ENCODE measurements at regions not wholly inside any gene's neighbourhood (a gene's known extent, or its start where the extent isn't known, plus 50 kb on each side); places are given as distances from the start of the nearest gene placed in this dataset.

DNA sequence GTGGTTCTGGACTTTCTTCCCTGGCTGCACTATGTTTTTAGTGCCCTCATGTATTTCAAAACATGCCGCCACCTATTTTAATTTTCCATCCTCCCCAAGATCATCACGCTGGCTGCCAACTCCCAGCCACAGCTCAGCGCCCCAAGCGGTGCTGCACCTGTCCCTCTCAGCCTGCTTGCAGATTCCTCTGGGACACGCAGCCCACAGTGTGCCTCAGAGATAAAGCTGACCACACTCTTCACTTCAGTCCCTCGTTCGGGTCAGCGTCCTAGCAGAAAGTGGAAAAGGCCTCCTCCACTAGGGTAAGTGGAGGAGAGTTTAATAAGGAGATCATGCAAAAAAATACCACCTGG, 56.2 kb upstream of the CKS2 start:
- no peak overlapping the region for H3K27ac Mint-ChIP-seq
- Histone ChIP-seq H3K27ac (ENCODE audit: low read depth in 1 of 2, low read length in 2 of 2) (no peak overlapping the region), H3K36me3 (ENCODE audit: insufficient read depth, low read length) (no peaks in the 10 kb centered on the region), H3K4me1 (ENCODE audit: insufficient read depth, low read length) (no peaks in the 10 kb centered on the region), H3K4me3 (ENCODE audit: low read length) (no peak overlapping the region), H3K9me3 (ENCODE audit: control insufficient read depth in 1 of 2, insufficient read depth in 1 of 2, low read length in 2 of 2) (peaks cover 0 to 5% of the 10 kb centered on the region in 2 experiments), H3K27me3 (ENCODE audit: control insufficient read depth in 1 of 2, insufficient read depth in 2 of 2, low read length in 2 of 2) (no peaks in the 10 kb centered on the region)
- DNase-seq: no peak
- ChIA-PET CTCF (no interaction called here), POLR2A (no interaction called here)
- H3K36me3 Mint-ChIP-seq (ENCODE audit: low read depth): no peaks in the 10 kb centered on the region
- no peaks in the 10 kb centered on the region for H3K27me3 Mint-ChIP-seq
- TF ChIP-seq, protein P1, sequence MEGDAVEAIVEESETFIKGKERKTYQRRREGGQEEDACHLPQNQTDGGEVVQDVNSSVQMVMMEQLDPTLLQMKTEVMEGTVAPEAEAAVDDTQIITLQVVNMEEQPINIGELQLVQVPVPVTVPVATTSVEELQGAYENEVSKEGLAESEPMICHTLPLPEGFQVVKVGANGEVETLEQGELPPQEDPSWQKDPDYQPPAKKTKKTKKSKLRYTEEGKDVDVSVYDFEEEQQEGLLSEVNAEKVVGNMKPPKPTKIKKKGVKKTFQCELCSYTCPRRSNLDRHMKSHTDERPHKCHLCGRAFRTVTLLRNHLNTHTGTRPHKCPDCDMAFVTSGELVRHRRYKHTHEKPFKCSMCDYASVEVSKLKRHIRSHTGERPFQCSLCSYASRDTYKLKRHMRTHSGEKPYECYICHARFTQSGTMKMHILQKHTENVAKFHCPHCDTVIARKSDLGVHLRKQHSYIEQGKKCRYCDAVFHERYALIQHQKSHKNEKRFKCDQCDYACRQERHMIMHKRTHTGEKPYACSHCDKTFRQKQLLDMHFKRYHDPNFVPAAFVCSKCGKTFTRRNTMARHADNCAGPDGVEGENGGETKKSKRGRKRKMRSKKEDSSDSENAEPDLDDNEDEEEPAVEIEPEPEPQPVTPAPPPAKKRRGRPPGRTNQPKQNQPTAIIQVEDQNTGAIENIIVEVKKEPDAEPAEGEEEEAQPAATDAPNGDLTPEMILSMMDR (IDR thresholded peaks at IDR 0.05): no peak
- no peaks in the 10 kb centered on the region for H3K4me1 Mint-ChIP-seq (ENCODE audit: low read depth)
- ATAC-seq (ENCODE audit: poor library complexity): no peak
- peaks cover 2% of the 10 kb centered on the region for H3K9me3 Mint-ChIP-seq
- H3K4me3 Mint-ChIP-seq: no peak overlapping the region
- intact Hi-C loops (cut with DNase I, micrococcal nuclease): no loop called here

DNA sequence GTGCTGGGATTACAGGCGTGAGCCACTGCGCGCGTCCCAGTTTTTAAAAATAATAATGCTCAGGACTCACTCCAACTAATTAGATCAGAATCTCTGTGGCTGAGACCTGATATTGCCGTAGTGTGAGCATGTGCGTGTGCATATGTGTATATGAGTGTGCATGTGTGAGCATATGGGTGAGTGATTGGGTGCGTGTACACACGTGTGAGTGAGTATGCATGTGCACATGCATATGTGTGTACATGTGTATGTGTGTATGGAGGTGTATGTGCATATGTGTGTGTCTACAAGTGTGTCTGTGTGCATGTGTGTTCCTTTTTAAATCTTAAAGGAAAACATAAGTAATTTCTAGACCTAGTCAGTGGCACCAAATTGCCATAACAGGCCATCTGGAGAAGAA, 54.8 kb upstream of the CKS2 start:
- intact Hi-C loops (cut with DNase I, micrococcal nuclease): no loop called here
- ATAC-seq (ENCODE audit: poor library complexity) (no peak), DNase-seq (no peak)
- TF ChIP-seq, protein P1 (IDR thresholded peaks at IDR 0.05): no peak
- Mint-ChIP-seq H3K27me3 (no peaks in the 10 kb centered on the region), H3K27ac (no peak overlapping the region), H3K4me1 (ENCODE audit: low read depth) (no peaks in the 10 kb centered on the region), H3K36me3 (ENCODE audit: low read depth) (no peaks in the 10 kb centered on the region), H3K9me3 (peaks cover 2% of the 10 kb centered on the region), H3K4me3 (no peak overlapping the region)
- Histone ChIP-seq H3K9me3 (ENCODE audit: control insufficient read depth in 1 of 2, insufficient read depth in 1 of 2, low read length in 2 of 2) (peaks cover 0 to 5% of the 10 kb centered on the region in 2 experiments), H3K4me1 (ENCODE audit: insufficient read depth, low read length) (no peaks in the 10 kb centered on the region), H3K4me3 (ENCODE audit: low read length) (no peak overlapping the region), H3K36me3 (ENCODE audit: insufficient read depth, low read length) (no peaks in the 10 kb centered on the region), H3K27me3 (ENCODE audit: control insufficient read depth in 1 of 2, insufficient read depth in 2 of 2, low read length in 2 of 2) (no peaks in the 10 kb centered on the region), H3K27ac (ENCODE audit: low read depth in 1 of 2, low read length in 2 of 2) (no peak overlapping the region)
- ChIA-PET POLR2A (no interaction called here), CTCF (no interaction called here)

DNA sequence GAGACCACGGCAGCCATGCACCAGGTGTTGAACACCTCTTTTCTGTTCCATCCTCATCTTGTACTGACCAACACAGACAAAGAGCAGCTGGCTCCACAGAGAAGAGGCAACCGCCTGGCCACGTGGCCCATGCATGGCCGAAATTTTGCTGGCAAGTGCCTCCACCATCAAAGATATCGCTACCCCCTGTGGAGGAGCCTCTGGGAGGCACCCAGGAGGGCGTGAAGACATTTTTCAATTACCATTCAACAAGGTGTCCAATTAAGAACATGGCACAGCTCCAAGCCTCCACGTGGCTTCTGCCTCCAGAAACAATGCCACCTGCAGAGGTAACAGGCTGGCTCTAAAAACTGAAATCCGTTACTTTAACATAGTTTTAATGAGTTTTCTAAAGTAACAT, 54.4 kb upstream of the CKS2 start:
- ChIA-PET POLR2A (no interaction called here), CTCF (no interaction called here)
- intact Hi-C loops (cut with DNase I, micrococcal nuclease): no loop called here
- Mint-ChIP-seq H3K4me1 (ENCODE audit: low read depth) (no peaks in the 10 kb centered on the region), H3K9me3 (peaks cover 2% of the 10 kb centered on the region), H3K27me3 (no peaks in the 10 kb centered on the region), H3K4me3 (no peak overlapping the region), H3K36me3 (ENCODE audit: low read depth) (no peaks in the 10 kb centered on the region), H3K27ac (no peak overlapping the region)
- DNase-seq (no peak), ATAC-seq (ENCODE audit: poor library complexity) (no peak)
- H3K9me3 ChIP-seq (ENCODE audit: control insufficient read depth in 1 of 2, insufficient read depth in 1 of 2, low read length in 2 of 2): peaks cover 0 to 5% of the 10 kb centered on the region in 2 experiments
- H3K4me1 ChIP-seq (ENCODE audit: insufficient read depth, low read length): no peaks in the 10 kb centered on the region
- no peak overlapping the region for H3K27ac ChIP-seq (ENCODE audit: low read depth in 1 of 2, low read length in 2 of 2)
- TF ChIP-seq, protein P1 (IDR thresholded peaks at IDR 0.05): no peak
- no peak overlapping the region for H3K4me3 ChIP-seq (ENCODE audit: low read length)
- H3K36me3 ChIP-seq (ENCODE audit: insufficient read depth, low read length): no peaks in the 10 kb centered on the region
- no peaks in the 10 kb centered on the region for H3K27me3 ChIP-seq (ENCODE audit: control insufficient read depth in 1 of 2, insufficient read depth in 2 of 2, low read length in 2 of 2)

All from CD4-positive, alpha-beta T cell (primary cell).